ENCODE measurements at regions not wholly inside any gene's neighbourhood (a gene's known extent, or its start where the extent isn't known, plus 50 kb on each side); places are given as distances from the start of the nearest gene placed in this dataset.

- no peak overlapping the region for H3K27ac ChIP-seq
- intact Hi-C loops (cut with DNase I), result no loop called here
- 55 to 85% (median 71%) methylated on average over 3 of the region's 3 CpGs for WGBS, 3 donors
- DNase-seq, result no peak
- H3K4me1 ChIP-seq (ENCODE audit: insufficient read depth), result no peaks in the 10 kb centered on the region
- no peaks in the 10 kb centered on the region for H3K9me3 ChIP-seq
- H3K36me3 ChIP-seq, result no peaks in the 10 kb centered on the region
- H3K4me3 ChIP-seq, result no peak overlapping the region
- TF ChIP-seq EP300 (IDR thresholded peaks at IDR 0.05), result no peak
- no peak for TF ChIP-seq CTCF (IDR thresholded peaks at IDR 0.05)
- TF ChIP-seq POLR2A (IDR thresholded peaks at IDR 0.05), result no peak
- no peaks in the 10 kb centered on the region for H3K27me3 ChIP-seq
Observed at GRCh38 chr17:69640073-69640472, 225.6 kb downstream of the MAP2K6 start.

- Histone ChIP-seq H3K27me3 (no peaks in the 10 kb centered on the region), H3K36me3 (no peaks in the 10 kb centered on the region), H3K27ac (no peak overlapping the region), H3K9me3 (no peaks in the 10 kb centered on the region), H3K4me3 (no peak overlapping the region), H3K4me1 (ENCODE audit: insufficient read depth) (no peaks in the 10 kb centered on the region)
- no peak for DNase-seq
- TF ChIP-seq EP300 (IDR thresholded peaks at IDR 0.05) (no peak), POLR2A (IDR thresholded peaks at IDR 0.05) (no peak), CTCF (IDR thresholded peaks at IDR 0.05) (no peak)
- intact Hi-C loops (cut with DNase I), result no loop called here
- 72 to 75% (median 75%) methylated on average over 2 of the region's 2 CpGs for WGBS, 3 donors
Observed at GRCh38 chr17:69643686-69644085, 229.2 kb downstream of the MAP2K6 start.

DNA sequence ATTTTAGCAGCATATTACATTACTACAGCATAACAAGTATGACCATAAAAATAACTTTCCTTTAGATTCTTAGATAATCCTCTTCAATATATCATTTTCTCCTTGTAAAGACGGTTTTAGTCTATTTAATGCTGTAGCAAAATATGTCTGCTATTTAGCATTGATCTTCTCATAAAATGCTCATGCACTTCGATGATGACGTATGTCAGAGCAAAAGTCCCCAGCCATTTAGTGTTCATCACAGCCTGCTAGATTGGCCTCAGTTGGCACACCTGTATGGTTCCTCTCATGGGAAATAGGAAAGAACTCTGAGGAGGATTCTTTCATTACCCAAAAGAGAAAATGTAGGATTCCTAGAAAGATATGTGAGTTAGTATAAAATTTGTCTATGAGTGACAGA lies 232.2 kb downstream of the MAP2K6 start:
- H3K9me3 ChIP-seq, result no peaks in the 10 kb centered on the region
- H3K36me3 ChIP-seq, result no peaks in the 10 kb centered on the region
- H3K4me1 ChIP-seq (ENCODE audit: insufficient read depth), result no peaks in the 10 kb centered on the region
- no peaks in the 10 kb centered on the region for H3K27me3 ChIP-seq
- no peak for DNase-seq
- H3K4me3 ChIP-seq, result no peak overlapping the region
- H3K27ac ChIP-seq, result no peak overlapping the region
- intact Hi-C loops (cut with DNase I), result no loop called here
- TF ChIP-seq EP300 (IDR thresholded peaks at IDR 0.05) (no peak), POLR2A (IDR thresholded peaks at IDR 0.05) (no peak), CTCF (IDR thresholded peaks at IDR 0.05) (no peak)
- WGBS, 3 donors, result 73 to 94% (median 92%) methylated on average over 3 of the region's 3 CpGs

DNA sequence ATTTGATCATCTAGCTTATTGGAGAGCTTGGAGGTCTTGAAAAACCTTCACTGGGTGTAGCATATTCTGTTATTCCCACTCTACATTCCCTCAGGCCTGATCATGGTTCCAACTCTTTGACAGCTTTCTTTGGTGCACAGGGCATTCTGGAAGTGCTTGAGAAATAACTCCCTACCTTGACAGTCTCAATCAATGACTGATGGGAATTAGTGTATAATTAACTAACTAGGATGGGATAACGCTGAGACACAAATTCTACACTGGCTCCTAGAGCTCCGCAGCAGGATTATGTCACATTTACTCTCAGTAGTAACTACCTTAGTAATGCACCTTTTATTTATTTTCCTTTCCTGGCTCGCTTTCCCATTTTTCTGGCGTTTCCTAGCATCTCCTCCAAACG lies 236.4 kb downstream of the MAP2K6 start:
- Histone ChIP-seq H3K27ac (no peak overlapping the region), H3K4me3 (no peak overlapping the region), H3K27me3 (no peaks in the 10 kb centered on the region), H3K9me3 (no peaks in the 10 kb centered on the region), H3K4me1 (ENCODE audit: insufficient read depth) (no peaks in the 10 kb centered on the region), H3K36me3 (no peaks in the 10 kb centered on the region)
- DNase-seq, result no peak
- intact Hi-C loops (cut with DNase I), result no loop called here
- 88 to 92% (median 92%) methylated on average over 5 of the region's 5 CpGs for WGBS, 3 donors
- TF ChIP-seq CTCF (IDR thresholded peaks at IDR 0.05) (no peak), POLR2A (IDR thresholded peaks at IDR 0.05) (no peak), EP300 (IDR thresholded peaks at IDR 0.05) (no peak)

DNA sequence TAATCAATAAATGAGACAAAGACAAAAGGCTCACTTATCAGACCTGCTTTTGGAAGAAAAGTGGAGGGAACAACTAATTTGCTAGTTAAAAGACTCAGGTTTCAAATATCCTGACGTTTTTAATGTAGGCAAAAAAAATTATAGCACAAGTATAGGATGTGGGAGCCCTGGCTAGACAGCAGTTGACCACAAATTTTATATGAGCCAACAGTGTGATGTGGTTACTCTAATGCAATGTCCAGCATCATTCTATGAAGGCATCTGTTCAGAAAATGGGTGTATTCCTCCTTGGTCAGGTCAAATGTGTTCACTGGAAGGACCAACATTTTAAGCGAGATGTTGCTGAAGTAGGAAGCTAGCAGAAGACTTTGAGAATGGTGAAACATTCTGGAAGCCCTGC lies 237.4 kb downstream of the MAP2K6 start:
- no peak overlapping the region for H3K4me3 ChIP-seq
- 67 to 76% (median 74%) methylated on average over 2 of the region's 2 CpGs for WGBS, 3 donors
- H3K27ac ChIP-seq, result no peak overlapping the region
- no peak for DNase-seq
- intact Hi-C loops (cut with DNase I), result no loop called here
- no peaks in the 10 kb centered on the region for H3K9me3 ChIP-seq
- TF ChIP-seq EP300 (IDR thresholded peaks at IDR 0.05), result no peak
- H3K36me3 ChIP-seq, result no peaks in the 10 kb centered on the region
- no peaks in the 10 kb centered on the region for H3K4me1 ChIP-seq (ENCODE audit: insufficient read depth)
- H3K27me3 ChIP-seq, result no peaks in the 10 kb centered on the region

All from ovary (tissue), 7 donors.